ENCODE measurements at regions not wholly inside any gene's neighbourhood (a gene's known extent, or its start where the extent isn't known, plus 50 kb on each side); places are given as distances from the start of the nearest gene placed in this dataset.
"Not testable (repeated sequence)": the region's sequence is repeated elsewhere in the genome, so short reads cannot be mapped to it uniquely, and the experiment has no call there.

DNA sequence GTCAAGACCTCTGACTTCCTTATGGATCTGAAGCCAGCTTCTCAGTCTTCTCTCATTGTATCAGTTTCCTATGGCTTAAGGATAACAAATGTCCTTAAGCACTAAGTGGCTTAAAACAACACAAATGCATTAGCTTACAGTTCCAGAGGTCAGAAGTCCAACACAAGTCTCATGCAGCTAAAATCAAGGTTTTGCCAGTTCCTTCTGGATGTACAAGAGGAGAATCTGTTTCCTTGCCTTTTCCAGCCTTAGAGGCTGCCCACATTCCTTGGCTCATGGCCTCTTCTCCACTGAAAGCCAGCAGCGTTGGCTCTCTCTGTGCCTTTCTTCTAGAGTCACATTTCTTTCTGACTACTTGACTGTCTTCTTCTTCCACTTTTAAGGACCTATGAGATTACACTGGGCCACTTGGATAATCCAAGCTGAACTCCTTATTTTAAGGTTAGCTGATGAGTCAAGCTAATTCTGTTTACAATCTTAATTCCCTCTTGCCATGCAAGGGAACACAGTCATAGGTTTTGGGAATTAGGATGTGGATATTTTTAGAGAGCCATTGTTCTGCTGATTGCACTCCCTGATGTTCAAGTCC is 179.0 kb downstream of the BCAS1 start:
- DNase-seq = no peak

DNA sequence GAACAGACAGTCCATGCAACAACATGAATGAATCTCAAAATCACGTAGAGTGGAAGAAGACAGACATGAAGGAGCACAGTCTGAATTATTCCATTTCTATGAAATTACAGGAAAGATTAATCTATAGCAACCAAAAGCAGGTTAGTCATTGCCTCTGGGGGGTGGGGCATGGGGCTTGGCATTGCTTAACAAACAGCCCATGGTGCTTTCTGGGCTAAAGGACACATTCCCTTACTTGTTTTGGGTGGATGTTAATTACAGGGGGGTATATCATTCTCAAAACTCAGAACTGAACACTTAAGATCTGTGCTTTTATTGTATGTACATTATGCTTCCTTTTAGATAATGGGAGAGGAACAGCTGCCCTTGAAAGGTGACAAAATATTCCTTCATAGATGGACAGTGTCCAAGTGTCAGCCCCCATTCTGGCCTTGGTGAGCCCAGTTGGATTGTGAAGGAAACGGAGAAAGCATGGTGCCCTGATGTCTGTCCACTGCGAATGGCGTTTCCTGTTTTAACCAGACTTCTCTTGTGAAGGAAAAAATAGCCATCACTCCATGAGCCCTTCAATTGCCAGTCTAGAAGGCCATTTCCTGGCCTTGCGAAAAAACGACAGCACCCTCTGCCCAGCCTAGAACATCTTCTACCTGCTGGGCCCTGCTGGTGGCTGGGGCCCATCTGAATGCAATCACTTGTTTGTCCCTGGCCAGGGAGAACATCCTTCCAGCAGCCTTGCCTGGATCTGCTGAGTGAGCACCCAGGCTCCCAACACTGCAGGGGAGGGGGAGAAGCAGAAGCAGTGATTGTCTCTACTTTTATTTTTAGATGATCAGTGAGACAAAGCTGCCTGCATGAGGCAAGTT is 179.7 kb downstream of the BCAS1 start:
- peak; percentile 24 to 55 (median 46) for DNase-seq

DNA sequence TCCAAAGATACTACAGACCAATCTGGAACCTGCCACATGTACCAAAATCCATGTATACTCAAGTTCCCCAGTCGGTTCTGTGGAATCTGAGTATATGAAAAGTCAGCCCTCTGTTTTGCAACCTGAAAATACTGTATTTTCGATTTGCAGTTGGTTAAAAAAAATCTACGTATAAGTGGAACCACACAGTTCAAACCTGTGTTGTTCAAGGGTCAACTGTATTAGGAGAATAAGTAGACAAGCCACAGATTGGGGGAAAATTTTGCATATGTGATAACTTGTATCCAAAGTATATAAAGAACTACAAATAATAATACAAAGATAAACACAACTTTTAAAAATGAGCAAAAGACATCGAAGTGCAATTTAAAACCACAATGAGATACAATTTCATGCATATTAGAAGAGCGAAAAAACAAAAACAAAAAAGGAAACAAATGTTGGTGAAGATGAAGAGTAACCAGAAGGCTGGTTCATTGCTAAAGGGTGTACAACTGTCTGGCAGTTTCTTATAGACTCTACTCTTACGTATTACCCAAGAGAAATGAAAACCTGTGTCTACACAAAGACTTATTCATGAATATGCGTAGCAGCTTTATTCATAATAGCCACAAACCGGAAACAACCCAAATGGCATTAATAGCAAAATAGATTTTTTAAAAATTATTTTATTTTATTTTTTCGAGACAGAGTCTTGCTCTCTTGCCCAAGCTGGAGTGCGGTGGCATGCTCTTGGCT is 180.8 kb downstream of the BCAS1 start:
- DNase-seq = no peak

DNA sequence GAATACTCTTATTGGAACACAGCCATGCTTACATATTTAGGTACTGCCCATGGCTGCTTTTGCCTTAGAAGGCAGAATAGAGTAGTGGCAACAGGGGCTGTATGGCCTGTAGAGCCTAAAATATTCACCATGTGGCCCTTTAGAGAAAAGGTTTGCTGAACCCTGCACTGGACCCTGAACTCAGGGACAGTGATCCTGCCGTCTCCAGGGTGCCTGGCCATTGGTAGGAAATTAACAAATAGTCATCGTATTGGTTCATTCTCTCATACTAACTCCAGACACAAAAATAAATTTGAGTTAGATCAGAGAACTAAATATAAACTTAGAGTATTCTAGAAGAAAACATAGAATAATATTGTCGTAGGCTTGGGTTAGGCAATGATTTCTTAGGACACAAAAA is 181.4 kb downstream of the BCAS1 start:
- no peak for DNase-seq

DNA sequence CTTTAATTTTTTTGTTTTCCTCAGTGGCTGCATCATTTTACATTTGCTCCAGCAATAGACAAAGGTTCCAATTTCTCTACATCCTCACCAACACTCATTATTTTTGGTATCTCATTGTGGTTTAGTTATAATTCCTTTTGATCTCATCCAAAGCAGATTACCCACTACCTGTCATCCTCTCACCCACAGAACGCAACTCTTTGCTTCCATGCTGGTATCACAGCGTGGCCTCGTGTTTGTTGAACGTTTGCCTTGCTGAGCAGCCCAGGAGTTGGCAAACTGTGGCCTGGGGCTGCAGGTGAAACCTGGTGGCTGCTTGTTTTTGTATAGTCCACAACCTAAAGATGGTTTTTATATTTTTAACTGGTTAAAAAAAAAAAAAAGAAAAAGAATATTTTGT is 181.9 kb downstream of the BCAS1 start:
- DNase-seq = no peak

DNA sequence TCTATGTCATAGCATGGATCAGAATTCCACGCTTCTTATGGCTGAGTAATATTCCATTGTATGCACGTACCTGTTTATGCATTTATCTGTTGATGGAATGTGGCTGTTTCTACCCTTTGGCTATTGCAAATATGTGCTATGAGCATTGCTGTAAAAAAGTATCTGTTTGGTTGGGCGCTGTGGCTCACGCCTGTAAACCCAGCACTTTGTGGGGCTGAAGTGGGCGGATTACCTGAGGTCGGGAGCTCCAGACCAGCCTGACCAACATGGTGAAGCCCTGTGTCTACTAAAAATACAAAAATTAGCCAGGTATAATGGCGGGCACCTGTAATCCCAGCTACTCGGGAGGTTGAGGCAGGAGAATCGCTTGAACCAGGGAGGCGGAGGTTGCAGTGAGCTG is 182.4 kb downstream of the BCAS1 start:
- no peak for DNase-seq

DNA sequence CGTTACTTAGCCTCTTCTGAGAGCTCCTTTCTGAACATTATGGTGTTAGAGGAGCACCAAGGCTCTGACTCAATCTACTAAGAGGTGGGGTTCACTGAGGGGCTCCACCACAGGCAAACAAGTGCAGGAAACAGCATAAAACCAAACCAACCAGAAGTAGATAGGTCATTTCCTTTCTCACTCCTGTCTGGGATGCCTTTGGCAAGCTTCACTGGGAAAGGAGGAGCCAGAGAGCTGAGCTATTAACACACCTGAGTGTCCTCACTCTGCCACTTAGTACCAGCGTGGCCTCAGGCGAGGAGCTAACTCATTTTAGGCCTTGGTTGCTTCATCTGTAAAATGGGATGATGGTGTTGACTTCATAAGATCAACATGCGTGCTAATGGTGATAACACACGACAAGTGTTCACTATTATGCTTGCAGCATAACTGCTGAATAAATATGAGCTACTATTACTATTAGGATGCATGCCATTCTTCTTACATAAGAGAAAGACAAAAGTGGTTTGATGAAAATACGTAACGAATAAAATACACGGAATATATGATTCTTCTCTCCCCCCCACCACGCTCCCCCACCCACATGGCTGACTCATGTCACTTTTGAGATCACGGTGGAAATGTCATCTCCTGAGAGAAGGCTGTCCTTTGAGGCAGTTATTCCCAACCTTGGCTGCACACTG is 185.4 kb downstream of the BCAS1 start:
- no peak for DNase-seq

DNA sequence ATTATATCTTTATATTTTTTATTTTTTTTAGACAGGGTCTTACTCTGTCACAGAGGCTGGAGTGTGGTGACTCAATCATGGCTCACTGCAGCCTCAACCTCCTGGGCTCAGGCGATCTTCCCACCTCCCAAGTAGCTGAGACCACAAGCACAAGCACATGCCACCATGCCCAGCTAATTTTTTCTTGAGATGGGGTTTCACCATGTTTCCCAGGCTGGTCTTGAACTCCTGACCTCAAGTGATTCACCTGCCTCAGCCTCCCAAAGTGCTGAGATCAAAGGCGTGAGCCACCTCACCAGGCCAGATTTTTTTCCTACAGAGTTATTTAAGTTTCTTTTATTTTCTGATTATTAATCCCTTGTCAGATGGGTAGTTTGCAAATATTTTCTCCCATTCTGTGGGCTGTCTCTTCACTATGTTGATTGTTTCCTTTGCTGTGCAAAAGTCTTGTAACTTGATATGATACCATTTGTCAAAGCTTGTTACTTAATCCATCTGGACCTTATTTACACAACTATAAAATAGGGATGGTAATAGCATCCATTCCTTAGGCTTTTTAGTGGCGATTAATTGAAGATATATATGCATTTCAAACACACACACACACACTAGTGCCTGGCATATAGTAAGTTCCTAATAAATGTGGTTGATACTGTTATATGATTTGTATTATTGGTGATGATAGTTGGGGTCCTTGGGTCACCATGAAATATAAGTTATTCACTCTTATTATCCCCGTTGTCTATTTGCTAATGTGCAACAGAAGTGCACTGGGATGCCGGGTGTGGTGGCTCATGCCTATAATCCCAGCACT is 187.1 kb downstream of the BCAS1 start:
- no peak for DNase-seq

DNA sequence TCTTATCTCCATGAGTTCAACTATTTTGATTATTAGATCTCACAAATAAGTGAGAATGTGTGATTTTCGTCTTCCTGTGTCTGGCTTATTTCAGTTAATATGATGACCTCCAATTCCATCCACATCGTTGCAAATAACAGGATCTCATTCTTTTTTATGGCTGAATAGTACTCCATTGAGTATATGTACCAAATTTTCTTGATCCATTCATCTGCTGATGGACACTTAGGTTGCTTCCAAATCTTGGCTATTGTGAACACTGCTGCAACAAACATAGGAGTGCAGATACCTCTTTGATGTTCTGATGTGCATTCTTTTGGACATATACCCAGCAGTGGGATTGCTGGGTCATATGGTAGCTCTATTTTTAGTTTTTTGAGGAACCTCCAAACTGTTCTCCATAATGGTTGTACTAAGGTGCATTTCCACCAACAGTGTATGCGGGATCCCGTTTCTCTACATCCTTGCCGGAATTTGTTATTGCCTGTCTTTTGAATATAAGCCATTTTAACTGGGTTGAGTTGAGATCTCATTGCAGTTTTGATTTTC is 187.9 kb downstream of the BCAS1 start:
- not testable (repeated sequence) for DNase-seq

DNA sequence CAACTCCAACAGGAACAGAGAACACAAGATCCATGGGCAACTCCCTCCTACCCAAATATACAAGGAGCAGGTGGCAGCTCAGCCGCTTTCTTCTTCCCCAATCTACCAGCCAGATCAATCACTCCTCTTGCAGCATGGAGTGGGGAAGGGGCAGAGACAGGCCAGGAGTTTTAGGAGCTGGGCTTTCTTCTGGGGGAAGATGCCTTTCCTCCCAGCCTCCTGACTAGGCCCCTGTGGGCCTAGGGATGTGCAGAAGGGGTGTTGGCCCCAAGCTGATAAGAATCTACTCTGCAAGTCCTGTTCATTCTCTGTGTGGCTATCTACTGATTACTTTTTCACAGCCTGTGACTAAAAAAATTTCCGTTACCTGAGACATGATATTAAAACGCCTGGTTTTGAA is 189.0 kb downstream of the BCAS1 start:
- DNase-seq = peak in 1 of 4 experiments; percentile 22

DNA sequence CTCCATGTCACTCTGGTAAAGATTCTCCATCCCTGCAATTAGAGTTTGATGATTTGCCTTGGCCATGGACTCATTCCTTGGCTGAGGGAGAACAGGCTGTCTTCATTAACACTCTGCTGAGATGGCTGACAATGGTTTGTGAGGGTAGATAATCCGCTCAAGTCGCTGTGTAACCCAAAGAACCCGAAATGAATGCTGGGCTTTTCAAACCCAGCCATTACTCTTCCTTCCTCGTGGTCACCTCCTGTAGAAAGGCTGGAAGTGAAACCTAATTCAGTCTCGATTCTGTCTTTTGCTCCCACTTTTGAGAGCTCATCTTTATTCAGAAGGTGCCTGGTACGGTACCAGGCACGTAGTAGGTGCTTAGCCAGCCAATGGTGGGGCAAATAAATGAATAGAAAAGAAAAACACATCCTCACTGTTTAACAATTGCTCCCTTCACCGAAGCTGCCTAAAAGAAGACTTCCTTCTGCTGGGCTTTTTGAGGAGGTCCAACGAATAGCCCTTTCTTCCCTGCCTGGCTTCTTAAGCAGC is 190.2 kb downstream of the BCAS1 start:
- no peak for DNase-seq

DNA sequence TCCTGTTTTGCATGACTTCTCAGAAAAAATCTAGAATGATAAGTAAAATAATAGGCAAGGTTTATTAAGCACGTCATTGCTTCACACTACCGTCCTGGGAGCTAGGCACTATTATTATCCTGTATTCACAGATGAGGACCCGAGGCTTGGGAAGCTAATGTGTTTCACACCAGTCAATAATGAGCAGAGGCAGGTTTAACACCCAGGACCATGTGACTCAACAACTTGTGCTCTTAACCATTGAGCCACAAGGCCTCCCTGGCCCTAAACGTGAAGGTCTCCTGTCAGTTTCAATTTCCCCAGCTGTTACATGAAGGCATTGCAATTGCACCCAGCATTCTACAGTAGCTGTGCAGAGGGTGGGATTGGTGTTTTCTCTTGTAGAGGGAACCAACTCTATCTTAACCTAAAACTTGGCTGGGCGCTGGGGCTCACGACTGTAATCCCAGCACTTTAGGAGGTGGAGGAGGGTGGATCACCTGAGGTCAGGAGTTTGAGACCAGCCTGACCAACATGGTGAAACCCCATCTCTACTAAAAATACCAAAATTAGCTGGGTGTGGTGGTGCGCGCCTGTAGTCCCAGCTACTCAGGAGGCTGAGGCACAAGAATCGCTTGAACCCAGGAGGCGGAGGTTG is 191.2 kb downstream of the BCAS1 start:
- no peak for DNase-seq

DNA sequence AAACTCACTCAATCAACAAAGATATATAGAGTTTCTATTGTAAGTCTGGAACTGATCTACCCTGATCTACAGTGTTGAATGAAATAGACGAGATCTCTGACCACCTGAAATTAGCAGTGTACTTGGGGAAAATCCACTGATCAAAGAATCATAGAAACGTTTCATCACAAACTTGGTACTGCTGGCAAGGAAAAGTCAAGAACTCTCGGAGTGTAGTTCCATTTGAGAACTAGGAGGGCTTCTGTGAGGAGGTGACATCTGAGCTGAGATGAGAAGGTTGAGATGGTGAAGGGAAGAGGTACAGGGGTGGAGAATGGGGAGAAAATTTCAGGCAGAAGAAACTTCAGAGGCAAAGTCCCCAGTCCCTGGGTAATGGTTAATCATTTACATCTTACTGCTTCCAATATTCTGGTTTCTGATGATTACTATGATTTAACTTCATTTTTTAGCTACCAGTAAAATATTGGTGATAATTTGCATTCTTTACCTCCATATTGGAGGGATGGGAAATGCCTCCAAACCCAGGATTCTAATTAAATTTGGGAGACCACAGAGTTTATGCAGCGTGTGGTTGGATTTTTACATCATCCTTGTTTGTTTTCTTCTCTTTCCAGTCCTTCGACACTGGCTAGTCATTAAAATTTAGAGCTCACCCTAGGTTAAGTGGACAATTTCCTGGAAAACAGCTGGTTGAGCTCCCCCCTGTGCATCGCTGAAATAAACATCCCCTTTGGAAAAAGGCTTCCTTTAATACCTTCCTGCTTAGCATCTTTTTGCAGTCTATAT is 191.9 kb downstream of the BCAS1 start:
- no peak for DNase-seq

DNA sequence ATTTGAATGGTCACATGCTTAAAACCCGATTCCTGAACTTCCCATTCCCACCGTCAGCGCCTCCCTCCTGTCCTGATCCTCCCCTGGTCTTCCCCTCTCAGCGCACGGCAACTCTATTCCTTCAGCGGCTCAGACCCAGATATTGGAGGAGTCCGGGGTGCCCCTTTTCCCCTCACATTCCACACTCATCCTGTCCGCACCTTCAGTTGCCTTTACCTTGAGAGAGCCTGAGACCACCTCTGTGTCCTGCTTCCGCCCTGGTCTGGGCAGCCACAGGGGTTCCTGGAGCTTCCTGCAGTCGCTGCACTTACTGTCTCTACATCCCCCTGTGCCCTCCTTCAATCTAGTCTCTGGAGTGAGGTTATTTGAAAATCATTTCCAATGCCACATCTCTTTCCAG is 193.4 kb downstream of the BCAS1 start:
- DNase-seq = no peak

DNA sequence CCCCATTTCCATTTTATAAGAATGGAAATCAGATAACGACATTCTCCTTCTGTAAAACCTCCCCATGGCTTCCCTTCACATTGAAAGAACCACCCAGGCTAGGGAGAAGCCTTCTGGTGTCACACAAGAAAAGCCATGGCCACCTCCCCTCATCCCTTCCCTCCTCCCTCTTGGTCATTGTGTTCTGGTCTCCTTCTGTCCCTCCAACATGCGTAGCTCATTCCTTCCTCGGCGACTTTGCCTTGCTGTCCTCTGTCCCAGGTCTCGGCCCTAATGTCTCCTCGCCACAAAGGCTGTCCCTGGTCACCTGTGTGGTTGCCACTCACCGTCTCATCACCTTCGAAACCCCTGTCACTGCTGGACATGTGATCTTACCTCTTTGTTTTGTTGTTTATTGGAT is 193.9 kb downstream of the BCAS1 start:
- DNase-seq = no peak

DNA sequence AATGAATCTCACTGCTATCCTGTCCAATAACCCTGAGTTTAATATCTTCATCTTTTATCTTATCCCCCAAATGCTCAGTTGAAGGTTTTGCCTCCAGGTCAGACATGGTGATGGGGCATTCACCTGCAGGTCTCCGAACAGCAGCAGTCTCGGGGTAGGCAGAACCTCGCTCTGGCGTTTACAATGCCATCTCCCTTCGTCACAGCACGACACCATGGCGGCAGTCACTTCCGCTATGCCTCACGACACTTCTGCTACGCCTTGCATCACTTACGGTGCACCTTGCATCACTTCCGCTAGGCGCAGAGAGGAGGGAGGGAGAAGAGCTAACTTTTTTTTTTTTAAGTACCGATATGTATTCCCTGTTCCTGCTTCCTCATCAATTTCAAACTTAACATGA is 194.9 kb downstream of the BCAS1 start:
- peak; percentile 79 to 87 (median 84) for DNase-seq

DNA sequence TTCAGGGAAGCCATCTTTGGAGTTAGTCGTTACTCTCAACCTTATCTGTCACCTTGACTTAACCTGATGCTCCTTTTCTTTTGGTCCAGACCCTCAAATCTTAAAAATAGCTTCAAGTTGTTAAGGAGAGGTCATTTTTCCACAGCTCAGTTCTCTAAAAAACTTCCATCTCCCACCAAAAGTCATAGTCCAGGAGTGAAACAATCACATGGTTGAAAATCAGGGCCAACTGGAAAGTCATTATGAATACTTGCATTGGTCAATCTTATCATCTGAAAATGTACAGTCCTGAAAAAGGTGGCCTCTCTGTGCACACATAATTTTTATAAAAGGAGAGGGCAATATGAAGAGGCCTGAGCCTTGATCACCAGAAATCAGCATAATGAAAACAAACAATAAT is 195.7 kb downstream of the BCAS1 start:
- DNase-seq = no peak

DNA sequence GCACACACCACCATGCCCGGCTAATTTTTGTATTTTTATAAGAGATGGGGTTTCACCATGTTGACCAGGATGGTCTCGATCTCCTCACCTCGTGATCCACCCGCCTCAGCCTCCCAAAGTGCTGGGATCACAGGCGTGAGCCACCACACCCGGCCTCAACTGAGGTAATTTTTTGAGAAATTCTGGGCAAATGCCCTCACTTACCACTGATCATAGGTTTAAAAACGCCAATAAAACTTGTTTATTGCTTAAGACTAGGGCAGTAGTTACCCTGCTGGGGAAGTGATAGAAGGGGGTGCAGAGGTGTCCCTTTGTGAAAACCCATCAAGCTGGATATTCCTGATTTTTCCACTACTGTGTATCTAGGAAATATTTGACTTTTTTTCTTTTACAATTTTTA is 196.3 kb downstream of the BCAS1 start:
- DNase-seq = no peak

DNA sequence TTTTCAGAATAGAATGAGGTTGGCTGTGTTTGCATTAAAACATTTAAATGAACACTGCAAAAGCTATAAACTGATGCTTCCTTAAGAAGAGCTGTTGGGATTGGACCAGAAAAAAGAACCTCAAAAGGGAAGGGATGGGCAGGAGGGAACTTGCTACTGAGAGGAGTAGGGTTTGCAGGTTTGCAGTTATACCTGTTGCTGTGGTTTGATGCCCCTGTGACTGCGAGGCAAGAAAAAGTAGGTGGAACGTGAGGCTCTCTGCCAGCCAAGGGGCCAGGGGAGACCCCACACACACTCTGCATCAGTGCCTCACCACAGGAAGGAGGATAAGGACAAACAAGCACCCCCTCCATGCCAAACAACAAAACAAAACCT is 197.2 kb downstream of the BCAS1 start:
- no peak for DNase-seq

DNA sequence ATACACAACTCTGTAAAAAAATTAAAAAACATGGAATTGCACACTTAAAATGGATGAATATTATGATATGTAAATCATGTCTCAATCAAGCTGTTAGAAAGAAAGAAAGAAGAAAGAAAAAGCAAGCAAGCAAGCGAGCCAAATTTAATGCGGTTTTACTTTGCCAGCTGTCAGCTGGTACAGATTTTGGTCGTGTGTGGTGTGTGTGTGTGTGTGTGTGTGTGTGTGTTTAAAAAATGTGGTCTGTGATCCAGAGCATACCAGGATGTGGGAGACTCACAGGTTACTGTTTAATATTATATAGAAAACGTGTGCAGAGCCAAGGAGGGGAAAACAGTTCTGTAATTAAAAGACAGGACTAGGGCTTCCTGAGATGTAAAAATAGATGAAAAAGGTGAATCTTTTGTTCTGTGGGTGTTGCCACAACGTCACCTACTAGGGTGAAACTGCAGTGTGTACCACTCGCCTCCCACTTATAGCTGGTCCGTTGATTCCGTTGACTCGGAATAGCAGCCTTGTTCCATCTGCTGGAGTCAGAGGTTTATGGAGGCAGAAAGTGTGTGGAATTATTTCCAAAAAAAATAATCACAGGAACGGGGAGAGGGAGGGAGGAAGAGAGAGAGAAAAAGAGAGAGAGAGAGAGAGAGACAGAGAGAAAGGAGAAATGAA is 197.7 kb downstream of the BCAS1 start:
- DNase-seq = no peak

Measured in suppressor macrophage (primary cell).